Activated CD8-positive, alpha-beta memory T cell treated with anti-CD3 and anti-CD28 coated beads for 1 hour (primary cell): ENCODE measurements at regions not wholly inside any gene's neighbourhood (a gene's known extent, or its start where the extent isn't known, plus 50 kb on each side); places are given as distances from the start of the nearest gene placed in this dataset.
"Not testable (repeated sequence)": the region's sequence is repeated elsewhere in the genome, so short reads cannot be mapped to it uniquely, and the experiment has no call there.

Experiments used
- DNase-seq, 2 donors: peaks; one replicate each; pipeline ENCODE4 v3.0.0-alpha.2; 2020; ENCODE audit warnings: low read depth in 1 of 2; ENCODE audit errors: extremely low read depth in 1 of 2

DNA sequence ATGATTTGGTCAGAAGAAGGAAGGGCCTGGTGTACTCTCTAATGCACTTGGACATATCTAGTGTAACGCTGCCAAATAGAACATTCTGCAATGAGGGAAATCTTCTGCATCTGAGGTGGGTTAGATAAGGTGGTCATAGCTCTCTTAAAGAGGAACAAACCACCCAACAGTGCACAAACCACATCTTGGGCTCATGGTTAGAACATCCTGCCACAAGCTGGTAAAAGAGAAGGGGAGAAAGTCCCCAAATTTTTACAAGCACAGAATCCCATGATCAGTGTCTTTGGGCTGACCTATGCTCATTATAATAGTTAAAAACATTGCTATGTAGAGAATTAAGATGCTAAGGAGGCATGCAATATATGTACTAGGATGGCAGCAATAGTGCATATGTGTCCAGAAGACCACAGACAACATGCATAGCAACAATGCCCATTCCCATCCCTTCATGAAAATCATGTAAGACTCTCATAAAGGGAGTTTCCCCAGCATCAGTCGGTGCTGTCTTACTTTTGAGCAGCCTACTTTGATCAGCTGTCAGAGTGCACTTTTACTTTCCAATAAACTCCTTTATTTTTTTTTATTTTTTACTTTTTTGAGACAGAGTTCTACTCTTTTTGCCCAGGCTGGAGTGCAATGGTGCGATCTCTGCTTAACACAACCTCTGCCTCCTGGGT is 99.7 kb upstream of the SLC7A11 start:
- no peak for DNase-seq

DNA sequence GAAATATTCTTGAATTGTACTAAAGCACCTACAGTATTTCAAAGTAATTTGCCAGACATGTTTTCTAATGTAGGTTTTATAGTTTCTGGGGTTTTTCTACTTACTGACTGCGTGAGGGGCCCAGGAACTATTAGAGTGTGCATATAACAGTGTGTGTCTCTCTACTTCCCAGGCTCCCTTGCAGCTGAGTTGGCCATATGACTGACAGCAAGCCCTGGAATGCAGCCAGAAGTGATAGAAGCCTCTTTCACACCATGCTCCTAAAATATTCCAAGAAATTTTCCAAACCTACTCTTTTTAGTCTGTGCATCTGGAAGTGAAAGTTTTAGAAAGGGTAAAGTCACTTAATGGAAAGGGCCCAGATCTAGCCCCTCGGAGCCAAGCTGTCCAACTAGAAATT is 96.7 kb upstream of the SLC7A11 start:
- DNase-seq, result no peak

DNA sequence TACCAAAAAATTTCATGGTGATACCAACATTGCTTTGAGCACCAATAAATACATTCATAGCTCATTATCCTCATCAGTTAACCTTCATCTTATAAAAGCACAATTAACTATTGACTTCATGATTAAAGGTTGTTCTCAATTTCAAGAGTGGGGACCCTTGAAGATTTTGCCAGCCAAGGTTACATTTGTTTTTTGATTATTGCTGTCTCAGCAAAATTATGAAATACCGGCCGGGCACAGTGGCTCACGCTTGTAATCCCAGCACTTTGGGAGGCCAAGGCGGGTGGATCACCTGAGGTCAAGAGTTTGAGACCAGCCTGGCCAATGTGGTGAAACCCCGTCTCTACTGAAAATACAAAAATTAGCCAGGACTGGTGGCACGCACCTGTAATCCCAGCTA is 96.1 kb upstream of the SLC7A11 start:
- DNase-seq, result not testable (repeated sequence)

DNA sequence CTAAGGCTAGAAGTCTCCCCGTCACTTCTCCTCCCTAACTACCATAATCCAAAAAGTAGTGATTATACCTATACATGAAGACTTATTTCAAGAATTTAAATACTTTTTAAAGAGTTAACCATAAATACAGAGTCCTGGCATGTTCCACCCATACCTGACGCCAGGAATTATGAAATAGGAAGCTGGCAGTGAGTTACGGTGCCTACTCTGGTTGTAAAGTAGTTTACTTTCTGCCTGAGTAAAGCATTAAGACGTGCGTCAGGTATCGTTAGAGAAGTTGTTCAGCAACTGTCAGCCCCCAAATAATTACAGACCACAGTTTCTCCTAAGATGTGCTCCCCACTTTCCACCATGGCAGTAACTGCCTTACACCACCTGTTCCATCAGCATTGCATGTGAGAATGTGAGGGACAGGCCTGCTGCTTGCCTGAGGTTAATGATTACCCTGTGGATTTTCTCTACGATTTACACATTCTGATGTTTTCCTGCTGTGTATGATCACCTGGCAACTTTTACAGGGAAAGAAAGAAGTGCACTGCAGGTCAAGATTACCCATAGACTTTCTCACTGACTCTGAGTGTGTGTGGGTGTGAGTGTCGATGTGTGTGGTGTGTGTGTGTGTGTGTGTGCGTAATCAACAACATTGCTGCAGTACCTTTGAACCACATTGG is 92.3 kb upstream of the SLC7A11 start:
- DNase-seq, result no peak

DNA sequence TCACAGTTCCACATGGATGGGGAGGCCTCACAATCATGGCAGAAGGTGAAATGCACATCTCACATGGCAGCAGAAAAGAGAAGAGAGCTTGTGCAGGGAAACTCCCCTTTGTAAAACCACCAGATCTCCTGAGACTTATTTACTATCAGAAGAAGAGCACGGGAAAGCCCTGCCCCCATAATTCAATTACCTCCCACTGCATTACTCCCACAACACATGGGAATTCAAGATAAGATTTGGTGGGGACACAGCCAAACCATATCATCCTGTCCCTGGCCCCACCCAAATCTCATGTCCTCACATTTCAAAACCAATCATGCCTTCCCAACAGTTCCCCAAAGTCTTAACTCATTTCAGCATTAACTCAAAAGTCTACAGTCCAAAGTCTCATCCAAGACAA is 90.3 kb upstream of the SLC7A11 start:
- DNase-seq, result not testable (repeated sequence)

DNA sequence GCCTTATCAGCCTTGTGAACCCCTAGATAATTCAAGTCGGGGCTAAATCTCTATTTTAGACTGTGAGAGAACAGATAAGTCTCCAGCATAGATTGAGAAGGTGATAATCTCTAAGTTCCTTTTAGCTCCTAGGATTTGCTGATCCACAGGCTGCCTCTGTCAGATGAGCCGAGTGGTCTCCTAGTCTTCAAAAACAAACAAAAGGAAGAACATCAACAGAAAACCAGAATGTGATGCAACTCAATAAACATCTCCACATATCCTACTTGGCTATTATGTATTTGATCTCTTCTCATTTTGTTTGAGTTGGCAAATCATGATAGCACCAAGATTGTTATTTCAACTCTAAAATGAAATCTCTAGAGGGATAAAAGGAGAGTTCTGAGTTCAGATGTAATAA is 88.4 kb upstream of the SLC7A11 start:
- DNase-seq, result no peak

DNA sequence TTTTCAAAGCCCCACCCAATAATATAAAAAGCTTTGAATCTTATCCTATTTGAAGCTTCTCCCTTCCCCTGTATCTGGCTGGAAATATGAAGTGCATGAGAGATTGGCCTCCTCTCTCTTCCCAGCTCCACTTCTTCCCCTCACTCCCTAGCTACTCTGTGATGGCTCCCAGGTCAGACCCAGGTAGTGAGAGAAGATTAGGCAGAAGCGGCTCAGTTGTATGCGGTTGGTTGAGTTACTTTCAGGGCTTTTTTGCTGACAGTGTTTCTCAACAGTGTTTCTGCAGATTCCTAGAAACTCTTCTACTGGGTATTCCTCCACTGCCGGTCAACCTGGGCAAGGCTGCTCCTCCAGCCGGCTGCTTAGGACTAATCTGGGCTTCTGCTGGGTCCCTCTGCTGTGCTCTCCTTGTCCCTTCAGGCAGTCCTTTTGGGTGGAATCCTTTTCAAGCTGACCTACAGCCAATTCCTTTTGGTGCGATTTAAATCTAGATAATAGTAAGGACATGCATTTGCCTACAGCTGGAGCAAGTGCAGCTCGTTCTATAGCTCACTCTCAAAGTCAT is 87.4 kb upstream of the SLC7A11 start:
- DNase-seq, result no peak

DNA sequence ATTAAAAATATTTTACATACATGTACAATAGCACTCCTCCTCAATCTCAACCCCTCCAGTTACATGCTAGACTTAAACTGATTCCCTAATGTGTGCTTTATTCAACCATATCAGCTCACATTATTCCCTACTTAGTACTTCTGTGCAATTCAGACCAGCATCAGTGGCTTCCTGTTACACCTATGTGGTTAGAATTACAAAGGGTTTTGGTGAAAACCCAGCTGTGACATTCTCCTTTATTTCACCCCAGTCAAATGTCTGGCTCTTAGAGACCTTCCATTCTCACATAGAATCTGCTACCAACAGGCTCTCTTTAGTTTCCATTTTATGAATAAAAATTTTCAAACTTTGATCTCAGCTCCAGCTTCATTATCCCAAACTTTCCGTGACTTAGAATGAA is 85.2 kb upstream of the SLC7A11 start:
- no peak for DNase-seq

DNA sequence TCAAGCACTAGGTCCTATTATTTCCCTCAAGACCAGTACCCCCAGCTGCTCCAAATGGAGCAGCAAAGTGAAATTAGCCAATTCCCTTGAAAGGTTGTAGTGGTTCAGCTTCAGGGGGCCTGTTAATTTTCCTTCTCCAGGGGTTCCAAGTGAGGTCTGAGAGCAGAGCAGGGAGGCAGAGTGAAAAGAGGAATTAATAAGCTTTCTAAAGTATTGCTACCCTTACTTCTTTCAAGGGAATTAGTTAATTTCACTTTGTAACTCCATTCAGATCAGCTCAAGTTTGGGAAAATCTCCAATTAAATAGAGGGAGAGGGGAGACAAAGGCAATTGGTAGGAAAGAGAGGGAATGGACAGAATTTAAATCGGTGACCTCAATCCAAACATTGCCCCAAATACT is 78.7 kb upstream of the SLC7A11 start:
- no peak for DNase-seq

DNA sequence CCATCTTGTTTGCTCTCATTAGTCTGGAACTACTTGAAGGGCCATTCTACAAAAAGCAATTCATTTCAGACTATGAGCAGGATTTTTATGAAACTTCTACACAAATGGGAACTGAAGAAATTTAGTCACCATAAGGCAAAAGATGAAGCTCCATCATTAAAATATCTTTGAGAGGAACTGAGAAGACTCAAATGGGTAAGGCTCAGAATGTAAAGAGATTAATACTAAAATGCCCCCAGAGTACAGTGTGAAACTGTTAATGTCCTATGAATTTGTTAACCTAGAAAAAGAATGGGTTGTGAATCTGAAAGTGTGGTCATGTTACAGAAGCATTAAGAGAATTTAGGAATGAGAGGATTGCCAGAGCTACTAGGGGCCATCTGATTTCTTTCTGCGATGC is 77.9 kb upstream of the SLC7A11 start:
- no peak for DNase-seq

DNA sequence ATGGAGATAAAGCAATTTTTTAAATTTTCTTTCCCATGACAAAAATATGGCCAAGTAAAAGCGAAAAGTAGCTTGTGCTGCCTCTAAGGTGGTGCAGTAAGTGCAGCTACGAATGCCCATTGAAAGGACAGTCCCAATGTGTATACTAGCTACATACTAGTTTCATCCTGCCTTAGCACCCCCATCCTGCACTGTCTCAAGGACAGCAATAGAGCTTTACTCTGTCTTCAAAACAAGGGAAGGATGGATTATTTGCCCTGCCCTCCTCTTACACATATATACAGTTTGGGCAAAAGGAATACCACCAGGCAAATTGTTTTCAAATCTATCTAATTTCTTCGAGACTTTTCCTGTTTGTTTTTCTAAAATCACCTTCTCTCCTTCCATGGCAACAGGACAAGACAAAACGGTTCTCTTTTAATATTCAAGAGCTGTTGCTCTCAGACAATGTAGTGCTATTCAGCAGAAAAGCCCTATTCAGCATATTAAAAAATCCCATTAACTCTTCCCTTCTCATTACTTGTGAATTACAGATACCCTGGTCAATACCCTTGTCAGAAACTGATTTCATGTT is 75.1 kb upstream of the SLC7A11 start:
- no peak for DNase-seq

DNA sequence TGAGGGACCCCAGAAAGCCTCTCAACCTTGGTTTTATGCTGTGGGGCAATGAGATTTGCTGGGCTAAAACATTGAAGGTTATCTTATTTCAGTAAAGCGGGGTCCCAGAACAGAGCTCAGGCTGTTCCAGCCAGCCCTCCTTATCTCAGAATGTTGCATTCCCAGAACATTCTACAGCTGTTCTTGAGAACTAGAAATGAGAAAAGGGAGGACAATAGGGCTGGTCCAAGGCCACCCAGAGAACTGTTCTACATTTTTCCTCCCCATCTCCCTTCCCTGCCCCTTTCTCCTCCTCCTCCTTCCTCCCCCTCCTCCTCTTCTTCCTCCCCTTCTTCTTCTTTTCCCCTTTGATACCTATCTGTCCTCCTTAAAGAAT is 70.4 kb upstream of the SLC7A11 start:
- no peak for DNase-seq

DNA sequence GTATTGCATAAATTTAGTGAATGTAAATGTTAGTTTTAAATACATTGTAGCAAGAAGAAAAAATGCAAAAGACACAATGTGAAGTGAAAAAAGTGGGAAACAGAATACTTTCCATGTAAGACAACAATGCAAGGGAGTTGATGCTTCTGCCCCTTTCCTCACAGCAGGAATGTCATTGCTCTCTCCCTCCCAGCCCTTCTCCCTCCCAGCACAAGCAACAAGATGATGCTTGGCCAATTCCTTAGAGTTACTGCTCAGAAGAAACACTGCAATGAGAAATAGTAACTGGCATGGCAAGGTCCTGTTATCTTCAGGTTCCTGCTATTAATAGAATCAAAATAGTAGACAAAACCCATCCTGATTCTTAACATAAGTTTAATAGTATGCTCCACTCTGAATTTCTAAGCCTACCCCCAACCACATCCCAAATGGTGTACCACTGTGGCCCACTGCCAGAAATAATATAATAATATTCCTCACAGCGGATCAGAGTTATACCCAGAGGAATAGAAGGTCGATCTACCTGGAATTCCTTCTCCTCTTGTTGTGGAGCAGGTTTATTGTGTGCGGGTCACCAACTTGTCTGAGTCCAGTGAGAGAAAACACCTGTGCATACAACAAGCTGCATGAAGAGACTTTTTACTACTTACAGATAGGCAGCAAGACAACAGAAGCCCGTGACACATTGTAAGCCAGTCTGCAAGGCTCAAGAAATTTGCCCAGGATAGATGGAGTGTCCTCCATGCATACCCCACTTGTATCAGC is 69.8 kb upstream of the SLC7A11 start:
- DNase-seq, result no peak

DNA sequence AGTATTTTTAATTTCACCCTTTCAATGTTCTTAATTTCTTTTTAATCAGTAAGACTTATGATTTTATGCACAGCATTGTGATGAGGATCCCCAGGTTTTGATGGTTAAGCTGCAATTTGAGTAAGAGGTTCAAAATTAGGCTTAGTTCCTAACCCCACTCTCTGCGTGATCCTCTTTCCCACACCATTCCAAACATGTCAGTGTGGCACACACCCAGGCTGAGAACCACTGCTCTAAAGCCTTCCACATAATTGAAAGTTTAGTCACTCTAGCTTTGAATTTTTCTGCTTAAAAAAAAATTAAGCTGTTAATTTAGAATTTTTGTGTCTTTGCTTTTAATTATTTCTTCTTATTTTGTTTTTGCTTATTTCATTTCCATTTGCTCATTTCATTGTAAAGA is 68.8 kb upstream of the SLC7A11 start:
- no peak for DNase-seq

DNA sequence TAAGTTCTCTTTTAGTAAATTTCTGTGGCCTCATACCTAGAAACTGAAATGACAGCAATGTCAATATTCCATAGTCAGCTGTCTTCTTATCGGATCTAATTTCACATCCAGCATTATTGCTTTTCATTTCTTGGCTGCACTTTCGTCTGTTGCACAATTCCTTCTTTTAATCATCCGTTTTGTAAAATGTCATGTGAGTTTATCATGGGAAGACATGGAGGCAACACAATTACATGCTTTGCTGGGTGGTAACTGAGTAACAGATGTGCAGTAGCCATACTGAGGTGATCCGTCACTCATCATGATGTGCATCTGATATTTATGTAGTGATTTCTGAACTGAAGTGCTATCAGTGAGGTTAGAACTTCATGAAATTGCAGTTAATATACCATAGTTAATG is 68.3 kb upstream of the SLC7A11 start:
- no peak for DNase-seq

DNA sequence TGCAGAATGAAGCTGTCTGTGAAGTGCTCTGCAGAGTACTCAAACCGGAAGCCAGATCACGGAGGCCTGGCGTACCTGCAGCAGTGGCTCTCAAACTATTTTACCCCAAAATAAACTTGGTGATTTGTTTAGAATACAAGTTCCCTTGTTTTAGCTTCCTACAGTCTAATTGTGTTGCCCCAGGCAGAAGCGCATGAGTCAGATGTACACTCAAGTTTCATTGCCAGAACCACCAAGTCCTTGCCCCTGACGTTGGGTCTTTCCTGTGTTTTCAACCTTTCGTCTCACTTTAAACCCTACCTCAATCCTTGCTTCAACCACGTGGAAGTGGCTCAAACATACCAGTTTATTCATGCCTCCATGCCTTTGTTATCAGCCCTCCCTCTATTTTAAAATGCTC is 66.2 kb upstream of the SLC7A11 start:
- no peak for DNase-seq

DNA sequence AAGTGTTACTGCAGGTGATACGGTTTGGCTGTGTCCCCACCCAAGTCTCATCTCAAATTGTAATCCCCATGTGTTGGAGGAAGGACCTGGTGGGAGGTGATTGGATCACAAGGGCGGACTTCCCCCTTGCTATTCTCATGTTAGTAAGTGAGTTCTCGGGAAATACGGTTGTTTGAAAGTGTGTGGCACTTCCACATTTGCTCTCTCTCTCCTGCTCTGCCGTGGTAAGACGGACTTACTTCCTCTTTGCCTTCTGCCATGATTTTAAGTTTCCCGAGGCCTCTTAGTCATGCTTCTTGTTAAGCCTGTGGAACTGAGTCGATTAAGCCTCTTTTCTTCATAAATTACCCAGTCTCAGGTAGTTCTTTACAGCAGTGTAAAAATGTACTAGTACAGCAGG is 65.2 kb upstream of the SLC7A11 start:
- DNase-seq, result no peak

DNA sequence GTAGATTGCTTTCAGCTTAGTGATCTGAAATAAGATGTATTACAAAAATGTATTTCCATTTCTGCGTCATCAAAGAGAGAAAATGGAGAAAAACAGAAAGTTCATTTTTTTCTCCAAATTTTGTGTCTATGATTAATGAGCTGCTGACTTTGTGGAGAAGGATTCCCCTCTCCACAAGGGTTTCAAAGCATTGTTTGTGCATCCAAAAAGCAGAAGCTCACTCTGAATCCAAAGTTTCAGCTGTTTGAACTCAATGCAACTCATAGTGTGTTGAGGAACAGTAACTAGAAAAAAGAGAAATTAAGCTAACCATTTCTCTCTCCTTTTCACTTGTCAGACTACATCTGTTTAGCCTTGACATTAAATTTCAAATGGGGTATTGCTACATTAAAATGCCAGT is 62.9 kb upstream of the SLC7A11 start:
- DNase-seq, result no peak

DNA sequence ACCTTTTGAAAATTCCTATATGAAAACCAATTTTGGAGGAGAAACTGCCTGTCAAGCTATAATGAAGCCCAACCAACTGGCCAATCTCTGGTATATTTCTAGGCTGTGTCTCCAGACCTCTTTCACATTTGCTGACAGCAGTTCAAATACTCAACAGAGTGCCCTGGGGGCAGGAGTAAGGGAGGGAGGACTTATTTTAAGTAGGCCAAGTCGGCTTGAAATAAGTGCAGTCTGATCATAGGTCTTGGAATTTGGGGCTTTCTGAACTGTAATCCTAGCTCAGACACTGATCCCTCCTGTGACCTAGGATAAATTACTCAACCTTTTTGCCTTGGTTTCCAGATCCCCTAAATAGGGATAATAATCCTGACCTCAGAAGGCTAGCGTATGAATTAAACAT is 59.4 kb upstream of the SLC7A11 start:
- DNase-seq, result no peak

DNA sequence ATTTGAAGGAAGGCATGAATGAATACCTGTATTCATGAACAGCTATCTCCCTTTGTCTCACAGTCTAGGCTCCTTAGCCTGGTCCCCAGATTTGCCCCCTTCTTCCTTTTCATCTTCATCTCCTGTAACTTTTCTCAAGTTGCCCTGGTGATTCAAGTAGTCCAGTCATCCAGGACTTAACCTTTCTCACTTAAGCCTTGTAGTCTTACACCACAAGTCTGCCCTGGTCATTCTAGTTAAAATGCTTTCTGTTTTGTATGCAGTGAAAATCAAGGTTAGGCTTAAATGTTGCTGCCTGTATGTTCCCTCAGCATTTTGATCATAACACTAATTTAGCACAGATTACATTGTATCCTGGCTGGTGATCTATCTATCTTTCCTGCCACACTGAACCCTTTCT is 58.5 kb upstream of the SLC7A11 start:
- DNase-seq, result no peak

DNA sequence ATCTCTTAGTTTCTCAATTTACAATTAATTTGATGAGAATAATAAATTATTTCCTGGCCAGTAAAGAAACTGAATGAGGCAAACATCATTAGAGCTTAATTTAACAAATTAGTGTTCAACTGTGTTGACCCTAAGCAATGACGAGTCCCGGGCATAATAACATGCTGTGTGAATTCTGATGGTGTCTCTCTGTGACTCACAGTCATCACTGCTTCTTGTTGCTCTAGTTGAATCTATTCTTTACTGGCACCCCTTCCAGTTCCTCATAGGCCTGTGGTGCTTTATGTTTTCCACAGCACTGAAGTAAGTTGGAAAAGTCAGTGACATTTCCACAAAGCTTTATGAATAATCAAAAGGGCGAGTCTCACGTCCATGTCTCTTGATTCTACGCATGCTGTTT is 57.7 kb upstream of the SLC7A11 start:
- no peak for DNase-seq

DNA sequence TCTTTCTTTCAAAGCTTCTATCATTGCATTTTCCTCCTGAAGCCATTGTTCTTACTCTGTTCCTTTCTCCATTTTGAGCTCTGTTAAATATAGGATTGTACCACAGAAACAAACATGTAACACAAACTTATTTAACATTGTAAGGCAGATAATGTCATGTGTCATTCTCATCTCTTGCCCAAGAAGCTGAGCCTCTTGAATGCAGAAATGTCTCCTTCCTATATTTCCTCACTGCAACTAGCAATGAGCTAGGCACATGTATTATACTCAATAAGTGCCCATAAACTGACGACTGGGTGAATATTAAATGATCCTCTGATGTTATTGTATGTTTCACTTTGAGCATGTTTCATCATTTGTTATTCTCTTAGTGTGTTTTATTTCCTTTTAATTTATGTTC is 56.7 kb upstream of the SLC7A11 start:
- no peak for DNase-seq
